Neural cell (in vitro differentiated cells): ENCODE measurements at regions not wholly inside any gene's neighbourhood (a gene's known extent, or its start where the extent isn't known, plus 50 kb on each side); places are given as distances from the start of the nearest gene placed in this dataset.

Experiments
- CTCF ChIP-seq: fragments of 450-650 bp; IDR thresholded peaks from 2 replicates; pipeline ENCODE4 v1.5.1; 2014; ENCODE audit warnings: antibody characterized with exemption, mild to moderate bottlenecking, moderate library complexity; ENCODE audit not compliant: poor library complexity, severe bottlenecking
- EP300 ChIP-seq: fragments of 450-650 bp; conservative IDR thresholded peaks from 2 replicates; pipeline ENCODE4 v1.6.1; 2014; ENCODE audit warnings: antibody characterized with exemption, mild to moderate bottlenecking, moderate library complexity; ENCODE audit not compliant: poor library complexity, severe bottlenecking
- EZH2 ChIP-seq: fragments of 200-600, 300-800 bp; shearing (Covaris generic), sonication (generic); IDR thresholded peaks from 2 replicates; pipeline ENCODE4 v1.6.1; 2014; ENCODE audit warnings: antibody characterized with exemption, low read length, borderline replicate concordance, mild to moderate bottlenecking; ENCODE audit not compliant: insufficient read depth, poor library complexity, severe bottlenecking
- RAD21 ChIP-seq: fragments of 450-650 bp; conservative IDR thresholded peaks from 2 replicates; pipeline ENCODE4 v1.6.1; 2014; ENCODE audit warnings: antibody characterized with exemption, mild to moderate bottlenecking, moderate library complexity
- SMC3 ChIP-seq: fragments of 450-650 bp; conservative IDR thresholded peaks from 2 replicates; pipeline ENCODE4 v1.6.1; 2014; ENCODE audit warnings: antibody characterized with exemption, mild to moderate bottlenecking, moderate library complexity; ENCODE audit not compliant: poor library complexity
- TAF1 ChIP-seq: IDR thresholded peaks from 2 replicates; pipeline ENCODE4 v1.6.1; 2012; ENCODE audit warnings: low read depth
- TF ChIP-seq, protein P1 (sequence below): IDR thresholded peaks from 2 replicates; pipeline ENCODE4 v1.6.1; 2012; ENCODE audit warnings: borderline replicate concordance

DNA sequence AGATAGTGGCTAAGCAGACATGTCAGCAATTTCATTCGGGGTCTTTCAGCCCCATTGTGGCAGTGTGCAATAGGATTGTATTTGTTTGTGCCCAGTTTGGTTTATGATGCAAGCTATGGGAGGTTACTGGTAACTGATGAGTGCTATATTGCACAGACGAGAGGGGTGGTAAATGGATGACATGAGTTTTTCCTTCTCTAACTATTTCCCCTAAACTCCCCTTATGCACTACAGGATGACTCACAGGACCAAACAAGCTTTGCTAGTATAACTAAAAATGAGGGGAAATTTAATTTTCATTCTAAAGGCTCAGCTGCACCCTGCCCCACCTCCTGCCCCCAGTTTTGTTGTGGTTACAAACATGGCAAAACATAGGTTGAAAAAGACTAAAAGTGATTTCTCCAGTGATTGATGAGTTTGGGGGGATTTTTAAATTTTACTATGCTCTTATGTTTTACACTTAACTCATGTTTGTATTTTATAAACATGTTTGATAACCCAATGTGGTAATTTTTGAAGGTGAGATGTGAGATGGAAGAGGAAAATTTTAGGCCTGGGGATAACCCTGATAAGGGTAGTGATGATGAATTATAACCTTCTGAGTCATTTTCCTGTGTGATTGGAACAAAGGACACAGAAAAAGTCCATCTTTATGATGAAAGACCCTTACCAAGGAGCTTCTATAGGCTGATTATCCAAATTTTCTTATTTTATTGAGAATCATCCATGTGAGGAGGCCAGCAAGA is 60.8 kb upstream of the NAMPT start:
- TF ChIP-seq CTCF, result no peak
- no peak for TF ChIP-seq EZH2
- no peak for TF ChIP-seq RAD21
- no peak for TF ChIP-seq EP300
- no peak for TF ChIP-seq TAF1
- TF ChIP-seq, protein P1, sequence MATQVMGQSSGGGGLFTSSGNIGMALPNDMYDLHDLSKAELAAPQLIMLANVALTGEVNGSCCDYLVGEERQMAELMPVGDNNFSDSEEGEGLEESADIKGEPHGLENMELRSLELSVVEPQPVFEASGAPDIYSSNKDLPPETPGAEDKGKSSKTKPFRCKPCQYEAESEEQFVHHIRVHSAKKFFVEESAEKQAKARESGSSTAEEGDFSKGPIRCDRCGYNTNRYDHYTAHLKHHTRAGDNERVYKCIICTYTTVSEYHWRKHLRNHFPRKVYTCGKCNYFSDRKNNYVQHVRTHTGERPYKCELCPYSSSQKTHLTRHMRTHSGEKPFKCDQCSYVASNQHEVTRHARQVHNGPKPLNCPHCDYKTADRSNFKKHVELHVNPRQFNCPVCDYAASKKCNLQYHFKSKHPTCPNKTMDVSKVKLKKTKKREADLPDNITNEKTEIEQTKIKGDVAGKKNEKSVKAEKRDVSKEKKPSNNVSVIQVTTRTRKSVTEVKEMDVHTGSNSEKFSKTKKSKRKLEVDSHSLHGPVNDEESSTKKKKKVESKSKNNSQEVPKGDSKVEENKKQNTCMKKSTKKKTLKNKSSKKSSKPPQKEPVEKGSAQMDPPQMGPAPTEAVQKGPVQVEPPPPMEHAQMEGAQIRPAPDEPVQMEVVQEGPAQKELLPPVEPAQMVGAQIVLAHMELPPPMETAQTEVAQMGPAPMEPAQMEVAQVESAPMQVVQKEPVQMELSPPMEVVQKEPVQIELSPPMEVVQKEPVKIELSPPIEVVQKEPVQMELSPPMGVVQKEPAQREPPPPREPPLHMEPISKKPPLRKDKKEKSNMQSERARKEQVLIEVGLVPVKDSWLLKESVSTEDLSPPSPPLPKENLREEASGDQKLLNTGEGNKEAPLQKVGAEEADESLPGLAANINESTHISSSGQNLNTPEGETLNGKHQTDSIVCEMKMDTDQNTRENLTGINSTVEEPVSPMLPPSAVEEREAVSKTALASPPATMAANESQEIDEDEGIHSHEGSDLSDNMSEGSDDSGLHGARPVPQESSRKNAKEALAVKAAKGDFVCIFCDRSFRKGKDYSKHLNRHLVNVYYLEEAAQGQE, result no peak
- TF ChIP-seq SMC3, result no peak
